Inflammatory macrophage treated with lipopolysaccharide for 1 hour (primary cell): ENCODE measurements at regions not wholly inside any gene's neighbourhood (a gene's known extent, or its start where the extent isn't known, plus 50 kb on each side); places are given as distances from the start of the nearest gene placed in this dataset.
"Not testable (repeated sequence)": the region's sequence is repeated elsewhere in the genome, so short reads cannot be mapped to it uniquely, and the experiment has no call there.

Experiments
- DNase-seq, 2 donors: peaks; one replicate each; pipeline ENCODE4 v3.0.0-alpha.2; 2020 to 2022

- DNase-seq, result no peak
Measured at GRCh38 chr6:137717074-137718073, 149.7 kb upstream of the TNFAIP3 start.

DNA sequence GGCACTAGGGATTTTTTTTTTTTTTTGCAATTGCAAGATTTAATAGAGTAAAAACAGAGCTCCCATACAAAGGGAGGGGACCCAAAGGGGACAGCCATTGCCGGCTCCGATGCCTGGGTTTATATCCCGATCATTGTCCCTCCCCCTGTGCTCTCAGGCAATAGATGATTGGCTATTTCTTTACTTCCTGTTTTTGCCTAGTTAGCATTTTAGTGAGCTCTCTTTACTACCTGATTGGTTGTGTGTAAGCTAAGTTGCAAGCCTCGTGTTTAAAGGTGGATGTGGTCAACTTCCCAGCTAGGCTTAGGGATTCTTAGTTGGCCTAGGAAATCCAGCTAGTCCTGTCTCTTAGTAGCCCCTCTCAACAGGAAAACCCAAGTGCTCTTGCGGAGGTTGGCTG is 148.2 kb upstream of the TNFAIP3 start:
- DNase-seq, result not testable (repeated sequence)

- peak; percentile 65 to 74 for DNase-seq
Measured at GRCh38 chr6:137722749-137723272, 144.2 kb upstream of the TNFAIP3 start.

DNA sequence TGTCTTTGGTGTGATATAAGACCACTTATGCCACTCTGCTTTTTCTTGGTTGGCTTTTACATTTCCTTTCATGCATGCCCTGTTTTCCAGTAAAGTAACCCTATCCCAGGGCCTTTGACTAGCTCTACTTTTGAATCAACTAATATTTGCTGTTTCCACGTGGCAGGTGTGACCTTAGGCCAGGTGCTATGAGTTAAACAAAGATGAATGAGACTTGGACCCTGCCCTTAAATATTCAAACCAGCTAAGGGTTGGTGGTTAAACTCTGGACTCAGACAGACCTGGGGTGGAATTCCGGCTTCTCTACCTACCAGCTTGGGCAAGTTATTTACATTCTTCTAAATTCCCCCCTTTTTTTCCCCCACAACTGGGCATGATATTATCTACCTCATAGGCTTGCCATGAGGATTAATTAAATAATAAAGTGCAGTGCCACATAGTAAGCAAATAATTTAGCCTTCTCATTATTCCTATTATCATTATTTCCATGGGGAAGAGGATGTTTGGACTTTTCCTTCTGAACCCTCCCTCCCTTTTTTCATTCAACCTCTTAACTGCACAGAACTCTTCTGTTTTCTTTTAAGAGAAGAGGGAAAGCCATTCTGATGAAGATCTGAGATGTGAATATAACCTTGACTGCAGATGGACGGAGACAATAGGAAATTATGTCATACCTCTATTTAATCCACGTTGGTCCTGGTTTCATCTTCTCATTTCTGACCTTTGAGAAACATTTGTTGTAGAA is 143.6 kb upstream of the TNFAIP3 start:
- no peak for DNase-seq

DNA sequence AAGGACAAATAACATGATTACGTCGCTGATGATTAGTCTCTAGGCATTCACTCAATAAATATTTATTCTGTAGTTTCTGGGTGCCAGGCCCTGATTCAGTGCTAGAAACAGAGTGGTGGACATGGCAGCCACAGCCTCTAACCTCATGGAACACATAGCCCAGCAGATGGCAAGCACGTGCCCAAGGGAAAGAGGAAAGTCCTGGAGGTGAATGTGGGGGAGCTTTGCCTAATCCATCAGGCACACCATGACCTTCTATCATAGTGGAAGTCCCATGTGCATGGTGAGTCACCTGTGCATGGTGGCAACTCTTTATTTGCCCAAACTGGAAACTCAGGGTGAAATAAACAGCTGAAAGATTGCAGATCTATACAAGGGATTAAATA is 143.0 kb upstream of the TNFAIP3 start:
- peak; percentile 56 to 86 for DNase-seq

GRCh38 chr6:137724495-137725211 is 142.4 kb upstream of the TNFAIP3 start:
- DNase-seq, result peak; percentile 87 to 92

GRCh38 chr6:137725949-137726348 is 141.1 kb upstream of the TNFAIP3 start:
- DNase-seq, result no peak

DNA sequence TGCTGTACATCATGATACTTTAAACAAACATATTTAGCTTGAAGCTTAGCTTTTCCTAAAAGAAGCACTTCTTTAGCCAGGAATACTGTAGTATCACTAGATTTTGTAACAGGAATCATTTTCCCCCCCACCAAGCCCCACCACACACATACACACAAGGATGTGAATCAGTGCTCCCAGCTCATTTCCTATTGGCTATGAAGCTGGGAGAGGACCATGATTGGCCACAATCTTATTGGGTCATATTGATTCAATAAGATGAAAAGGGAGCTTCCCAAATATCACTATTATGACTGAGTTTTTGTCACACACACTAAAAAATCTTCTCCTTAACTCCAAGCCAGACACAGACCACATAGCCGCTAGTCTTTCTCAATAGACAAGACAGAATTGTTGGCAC is 140.5 kb upstream of the TNFAIP3 start:
- DNase-seq, result no peak

DNA sequence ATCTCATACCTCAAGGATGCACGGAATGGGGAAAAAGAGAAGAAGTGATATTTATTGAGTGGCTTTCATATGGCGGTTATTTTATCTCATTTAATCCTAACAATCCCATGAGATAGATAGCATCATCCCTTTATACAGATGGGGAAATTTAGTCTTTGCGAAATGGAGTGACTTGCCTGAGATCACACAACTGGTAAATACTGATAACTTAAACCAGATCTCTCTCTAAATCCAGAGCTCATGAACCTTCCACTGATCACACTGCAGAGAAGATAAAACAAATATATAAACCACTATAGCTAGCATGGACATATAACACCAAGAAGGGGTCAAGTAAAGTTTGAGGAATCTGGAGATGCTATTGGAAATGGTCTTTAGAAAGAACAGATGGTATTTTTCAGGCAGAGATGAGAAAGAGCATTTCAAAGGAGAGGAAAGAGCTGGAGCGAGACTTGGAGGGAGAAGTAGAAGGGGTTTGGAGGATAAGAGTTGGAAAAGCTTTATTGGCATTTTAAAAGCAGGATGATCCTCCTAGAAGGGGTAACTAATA is 139.8 kb upstream of the TNFAIP3 start:
- peak in 1 of 2 donors; percentile 53 for DNase-seq

- peak; percentile 89 to 98 for DNase-seq
Measured at GRCh38 chr6:137728386-137729349, 138.4 kb upstream of the TNFAIP3 start.

GRCh38 chr6:137729866-137730629 is 137.0 kb upstream of the TNFAIP3 start:
- peak in 1 of 2 donors; percentile 61 for DNase-seq

DNA sequence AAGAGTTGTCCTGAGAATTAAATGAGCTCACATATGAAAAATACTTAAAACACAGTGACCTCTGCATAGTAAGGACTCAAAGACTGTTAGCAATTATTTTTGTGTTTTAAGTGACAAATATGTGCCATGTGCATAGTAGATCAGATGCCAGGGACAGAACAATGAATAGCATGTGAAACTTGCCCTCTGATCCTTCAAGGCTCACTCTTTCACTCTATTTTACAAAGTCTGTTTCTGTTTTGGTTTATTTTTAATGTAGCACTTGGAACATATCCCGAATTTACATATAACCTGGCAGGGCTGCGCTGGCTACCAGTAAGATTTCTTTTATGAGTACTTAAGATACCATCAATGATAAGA is 135.5 kb upstream of the TNFAIP3 start:
- no peak for DNase-seq

GRCh38 chr6:137731960-137732616 is 135.0 kb upstream of the TNFAIP3 start:
- peak; percentile 78 to 81 for DNase-seq

DNA sequence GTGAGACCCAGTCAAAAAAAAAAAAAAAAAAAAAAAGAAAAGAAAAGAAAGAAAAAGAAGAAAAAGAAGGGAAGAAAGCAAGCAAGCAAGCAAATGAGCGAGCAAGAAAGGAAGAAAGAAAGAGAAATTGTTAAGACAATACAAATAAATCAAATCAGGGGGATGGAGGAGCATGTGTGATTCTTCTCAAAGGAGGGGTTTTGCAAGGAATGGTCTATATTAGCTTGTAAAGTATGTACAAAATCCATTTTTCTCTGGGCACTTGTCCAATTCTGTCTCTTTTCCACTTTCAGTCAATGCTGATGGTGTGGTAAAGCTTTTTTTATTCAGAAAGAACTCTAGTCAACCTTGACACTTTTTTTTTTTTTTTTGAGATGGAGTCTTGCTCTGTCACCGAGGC is 133.7 kb upstream of the TNFAIP3 start:
- DNase-seq, result no peak

GRCh38 chr6:137734005-137734874 is 132.8 kb upstream of the TNFAIP3 start:
- peak in 1 of 2 donors; percentile 69 for DNase-seq

GRCh38 chr6:137734875-137735182 is 132.2 kb upstream of the TNFAIP3 start:
- peak; percentile 96 to 98 for DNase-seq

GRCh38 chr6:137736048-137736818 is 130.8 kb upstream of the TNFAIP3 start:
- DNase-seq, result no peak

DNA sequence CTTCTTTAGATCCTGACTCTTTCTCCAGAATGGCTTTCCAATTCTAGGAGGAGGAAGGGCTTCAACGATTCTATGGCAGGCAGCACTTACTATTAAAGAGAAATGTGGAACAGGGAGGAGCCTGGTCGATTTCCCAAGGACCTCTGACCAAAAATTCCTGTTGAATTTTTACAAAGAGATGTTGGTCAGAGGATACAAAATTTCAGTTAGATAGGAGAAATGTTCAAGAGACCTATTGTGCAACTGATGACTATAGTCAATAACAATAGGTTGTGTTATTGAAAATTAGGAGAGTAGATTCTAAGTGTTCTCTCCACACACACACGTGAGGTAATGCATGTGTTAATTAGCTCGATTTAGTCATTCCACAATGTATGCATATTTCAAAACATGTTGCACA is 130.1 kb upstream of the TNFAIP3 start:
- DNase-seq, result peak; percentile 62 to 80
